NCI-H187 (cell line): ENCODE measurements at regions not wholly inside any gene's neighbourhood (a gene's known extent, or its start where the extent isn't known, plus 50 kb on each side); places are given as distances from the start of the nearest gene placed in this dataset.
"Not testable (repeated sequence)": the region's sequence is repeated elsewhere in the genome, so short reads cannot be mapped to it uniquely, and the experiment has no call there.

Source experiments
- DNase-seq, 2 experiments: peaks; one replicate each; lab custom pipeline; 2025; lab: John Stamatoyannopoulos, UW

DNA sequence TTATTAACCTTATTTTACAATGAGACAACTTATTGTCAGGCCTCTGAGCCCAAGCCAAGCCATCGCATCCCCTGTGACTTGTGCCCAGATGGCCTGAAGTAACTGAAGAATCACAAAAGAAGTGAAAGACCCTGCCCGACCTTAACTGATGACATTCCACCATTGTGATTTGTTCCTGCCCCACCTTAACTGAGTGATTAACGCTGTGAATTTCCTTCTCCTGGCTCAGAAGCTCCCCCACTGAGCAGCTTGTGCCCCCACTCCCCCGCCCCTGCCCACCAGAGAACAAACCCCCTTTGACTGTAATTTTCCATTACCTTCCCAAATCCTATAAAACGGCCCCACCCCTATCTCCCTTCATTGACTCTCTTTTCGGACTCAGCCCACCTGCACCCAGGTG is 224.0 kb upstream of the DUSP10 start:
- not testable (repeated sequence) for DNase-seq

DNA sequence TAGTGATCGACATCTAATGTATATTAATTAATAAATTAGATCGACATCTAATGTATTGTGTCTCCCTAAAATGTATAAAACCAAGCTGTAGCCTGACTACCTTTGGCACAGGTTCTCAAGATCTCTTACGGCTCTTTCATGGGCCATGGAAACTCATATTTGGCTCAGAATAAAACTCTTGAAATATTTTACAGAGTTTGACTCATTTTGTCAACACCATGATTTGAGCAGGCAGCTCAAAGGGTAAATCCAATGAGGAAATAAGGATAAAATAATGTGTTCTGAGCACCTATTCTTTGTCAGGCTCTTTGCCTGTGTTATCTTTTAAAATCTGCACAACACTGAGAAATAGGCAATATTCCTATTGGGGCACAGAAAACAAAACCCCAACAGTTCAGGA is 223.4 kb upstream of the DUSP10 start:
- DNase-seq, result no peak

DNA sequence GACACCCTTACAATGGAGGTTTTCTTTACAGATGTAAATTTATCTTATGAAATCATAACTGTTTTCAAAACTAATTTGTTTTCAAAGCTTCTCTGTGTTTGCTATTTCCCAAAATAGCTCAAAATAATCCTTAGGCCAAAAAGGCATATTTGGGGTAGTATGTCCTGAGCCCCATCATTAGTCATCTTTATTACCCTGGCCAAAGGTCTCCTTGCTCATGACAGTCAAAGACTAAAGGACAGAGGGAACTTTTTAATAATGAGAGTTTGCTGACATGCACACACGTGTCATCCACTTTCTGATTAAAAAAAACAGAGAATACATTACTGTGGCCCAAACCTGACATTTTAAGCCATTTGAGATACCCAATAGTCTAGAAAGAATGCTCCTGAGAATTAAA is 221.9 kb upstream of the DUSP10 start:
- no peak for DNase-seq

DNA sequence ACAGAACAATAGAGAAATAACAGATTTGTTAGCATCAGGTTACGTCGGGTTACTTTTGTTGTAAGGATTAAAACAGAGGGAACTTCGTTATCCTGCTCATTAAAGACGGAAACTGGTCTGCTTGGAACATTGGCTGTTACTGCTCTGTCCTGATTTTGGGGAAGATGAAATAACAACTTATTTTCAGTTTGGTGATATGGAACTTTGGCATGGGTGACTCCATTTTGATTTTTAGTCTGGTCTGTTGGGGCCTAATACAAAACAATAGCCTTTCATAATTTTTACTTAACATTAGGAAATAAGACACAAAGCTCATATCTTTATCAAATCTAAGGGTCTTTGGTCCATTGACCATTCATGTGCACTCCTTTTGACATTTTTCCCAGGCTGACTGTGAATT is 220.5 kb upstream of the DUSP10 start:
- no peak for DNase-seq

DNA sequence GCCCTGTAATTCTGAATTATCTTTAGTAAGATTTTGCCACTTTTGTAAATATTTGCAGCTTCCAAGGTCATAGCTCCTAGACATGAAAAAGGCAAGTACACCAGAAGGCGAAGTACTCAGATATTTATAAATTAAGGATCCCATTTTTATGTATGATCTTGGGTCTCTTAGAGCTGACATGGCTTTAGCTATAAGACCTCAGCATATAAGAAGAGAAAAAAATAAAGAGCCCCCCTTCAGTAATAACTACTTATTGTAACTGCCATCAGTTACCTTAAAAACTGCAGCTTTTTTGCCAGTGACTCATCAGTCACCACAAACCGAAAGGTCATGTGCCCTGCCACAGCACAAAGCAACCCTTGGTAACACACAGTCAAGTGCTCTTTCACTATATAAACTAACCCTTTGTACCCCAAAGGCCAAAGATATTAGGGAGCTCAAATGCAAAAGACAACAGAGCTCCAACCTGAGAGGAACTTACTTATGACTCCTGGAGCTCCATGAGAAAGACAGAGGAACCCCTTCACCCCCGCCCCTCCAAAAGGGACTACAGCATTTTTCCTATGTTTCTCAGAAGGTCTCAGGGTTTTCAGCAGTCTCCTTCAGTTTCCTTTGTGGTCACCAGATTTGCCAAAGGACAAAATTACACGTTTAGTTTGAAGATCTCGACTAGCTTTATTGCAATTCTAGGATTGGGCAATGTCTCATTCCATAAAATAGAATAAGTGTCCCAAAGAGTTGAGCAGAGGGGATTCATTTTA is 219.8 kb upstream of the DUSP10 start:
- no peak for DNase-seq

DNA sequence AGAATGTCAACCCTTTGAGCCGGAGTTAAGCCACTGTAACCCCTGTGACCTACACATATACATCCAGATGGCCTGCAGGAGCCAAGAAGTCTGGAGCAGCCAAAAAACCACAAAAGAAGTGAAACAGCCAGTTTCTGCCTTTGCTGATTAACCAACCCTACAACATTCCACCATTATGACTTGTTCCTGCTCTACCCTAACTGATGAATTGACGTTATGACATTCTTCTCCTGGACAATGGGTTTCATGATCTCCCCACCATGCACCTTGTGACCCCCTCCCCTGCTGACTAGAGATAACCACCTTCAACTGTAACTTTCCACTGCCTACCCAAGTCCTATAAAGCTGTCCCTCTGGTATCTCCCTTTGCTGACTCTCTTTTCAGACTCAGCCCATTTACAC is 216.3 kb upstream of the DUSP10 start:
- not testable (repeated sequence) for DNase-seq

DNA sequence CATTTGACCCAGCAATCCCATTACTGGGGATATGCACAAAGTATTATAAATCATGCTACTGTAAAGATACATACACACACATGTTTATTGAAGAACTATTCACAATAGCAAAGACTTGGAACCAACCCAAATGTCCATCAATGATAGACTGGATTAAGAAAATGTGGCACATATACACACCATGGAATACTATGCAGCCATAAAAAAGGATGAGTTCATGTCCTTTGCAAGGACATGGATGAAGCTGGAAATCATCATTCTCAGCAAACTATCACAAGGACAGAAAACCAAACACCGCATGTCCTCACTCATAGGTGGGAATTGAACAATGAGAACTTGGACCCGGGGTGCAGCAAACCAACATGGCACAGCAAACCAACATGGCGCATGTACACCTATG is 215.5 kb upstream of the DUSP10 start:
- DNase-seq, result not testable (repeated sequence)

DNA sequence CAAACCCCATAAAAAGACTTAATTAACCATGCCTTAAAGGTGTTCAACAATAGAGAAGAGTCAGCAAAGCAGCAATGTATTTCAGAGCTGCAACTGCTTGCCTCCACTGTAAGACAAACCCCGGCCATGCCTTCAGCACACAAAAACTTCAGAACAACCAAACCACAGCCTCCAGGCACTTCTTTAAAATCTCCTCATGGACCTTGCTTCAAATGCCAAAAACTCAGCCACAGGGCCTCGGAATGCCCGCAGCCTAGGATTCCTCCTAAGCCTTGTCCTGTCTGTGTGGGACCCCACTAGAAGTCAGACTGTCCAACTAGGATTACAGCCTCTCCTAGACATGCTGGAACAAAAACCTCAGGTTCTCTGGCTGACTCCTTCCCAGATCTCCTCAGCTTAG is 208.1 kb upstream of the DUSP10 start:
- no peak for DNase-seq

DNA sequence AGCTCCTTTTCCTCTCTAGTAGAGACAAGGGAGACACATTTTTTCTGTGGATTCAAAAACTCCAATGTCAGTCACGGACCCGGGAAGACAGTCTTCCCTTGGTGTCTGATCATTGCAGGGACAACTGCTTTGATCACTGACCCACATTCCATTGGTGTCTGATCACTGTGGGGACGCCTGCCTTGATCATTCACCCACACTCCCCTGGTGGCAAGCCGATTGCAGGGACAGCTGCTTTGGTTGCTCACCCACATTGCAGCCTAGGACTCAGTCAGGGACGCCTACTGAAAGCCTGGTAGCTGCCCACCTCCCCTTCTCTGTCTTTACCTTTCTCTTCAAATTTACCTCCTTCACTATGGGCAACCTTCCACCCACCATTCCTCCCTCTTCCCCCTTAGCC is 206.6 kb upstream of the DUSP10 start:
- DNase-seq, result no peak

DNA sequence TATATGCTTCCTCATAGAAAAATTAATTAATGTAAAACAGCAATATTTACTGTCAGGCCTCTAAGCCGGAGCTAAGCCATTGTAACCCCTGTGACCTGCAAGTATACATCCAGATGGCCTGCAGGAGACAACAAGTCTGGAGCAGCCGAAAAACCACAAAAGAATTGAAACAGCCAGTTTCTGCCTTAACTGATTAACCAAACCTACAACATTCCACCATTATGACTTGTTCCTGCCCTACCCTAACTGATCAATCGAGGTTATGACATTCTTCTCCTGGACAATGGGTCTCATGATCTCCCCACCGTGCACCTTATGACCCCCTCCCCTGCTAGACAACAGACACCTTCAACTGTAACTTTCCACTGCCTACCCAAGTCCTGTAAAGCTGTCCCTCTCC is 205.8 kb upstream of the DUSP10 start:
- no peak for DNase-seq

DNA sequence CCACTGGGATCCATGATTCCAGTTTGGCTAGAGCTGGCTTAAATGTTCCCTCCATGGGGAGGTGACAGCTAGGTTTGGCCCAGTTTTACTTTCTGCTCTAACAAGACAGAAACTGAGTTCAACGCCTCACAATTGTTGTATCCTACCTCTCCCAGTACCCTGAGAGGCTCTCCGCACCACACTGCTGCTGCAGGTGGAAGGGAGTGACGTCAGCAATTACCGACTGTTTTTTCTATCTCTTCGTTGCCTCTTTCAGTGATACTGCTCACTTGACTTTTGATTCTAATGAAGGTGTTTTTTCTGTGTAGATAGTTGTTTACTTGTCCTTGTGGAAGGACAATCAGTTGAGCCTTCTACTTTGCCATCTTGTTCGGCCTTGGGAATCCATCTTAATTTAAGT is 204.9 kb upstream of the DUSP10 start:
- no peak for DNase-seq

DNA sequence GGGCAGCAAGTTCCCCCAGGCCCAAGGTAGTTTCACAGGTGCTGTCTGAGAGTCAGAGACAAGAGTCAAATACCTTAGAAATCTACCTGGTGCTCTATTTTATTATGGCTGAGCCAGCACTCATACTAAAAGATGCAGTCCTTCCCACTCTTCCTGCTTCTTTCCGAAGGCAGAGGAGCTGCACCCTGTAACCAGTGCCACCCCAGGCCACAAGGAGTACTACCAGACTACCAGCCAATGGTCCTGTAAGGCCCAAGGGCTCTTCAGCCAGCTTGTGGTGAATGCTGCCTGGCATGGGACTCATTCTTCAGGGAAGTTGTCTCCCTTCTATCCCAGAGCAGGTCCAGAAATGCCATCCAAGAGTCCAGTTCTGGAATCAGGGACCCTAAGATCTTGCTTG is 203.8 kb upstream of the DUSP10 start:
- DNase-seq, result no peak

DNA sequence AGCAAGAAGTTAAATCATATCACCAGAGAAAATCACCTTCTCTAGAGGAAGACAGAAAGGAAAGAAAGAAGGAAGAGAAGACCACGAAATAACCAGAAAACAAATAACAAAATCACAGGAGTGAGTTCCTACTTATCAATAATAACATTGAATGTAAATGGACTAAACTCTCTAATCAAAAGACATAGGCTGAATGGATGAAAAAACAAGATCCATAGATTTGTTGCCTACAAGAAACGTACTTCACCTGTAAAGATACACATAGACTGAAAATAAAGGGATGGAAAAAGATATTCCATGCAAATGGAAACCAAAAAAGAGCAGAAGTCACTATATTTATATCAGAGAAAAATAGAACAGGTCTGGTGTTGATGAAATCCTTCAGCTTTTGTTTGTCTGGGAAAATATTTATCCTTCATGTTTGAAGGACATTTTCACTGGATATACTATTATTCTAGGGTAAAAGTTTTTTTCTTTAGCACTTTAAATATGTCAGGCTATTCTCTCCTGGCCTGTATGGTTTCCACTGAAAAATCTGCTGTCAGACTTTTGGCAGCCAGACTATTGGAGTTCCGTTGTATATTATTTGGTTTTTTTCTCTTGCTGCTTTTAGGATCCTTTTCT is 202.5 kb upstream of the DUSP10 start:
- no peak for DNase-seq

DNA sequence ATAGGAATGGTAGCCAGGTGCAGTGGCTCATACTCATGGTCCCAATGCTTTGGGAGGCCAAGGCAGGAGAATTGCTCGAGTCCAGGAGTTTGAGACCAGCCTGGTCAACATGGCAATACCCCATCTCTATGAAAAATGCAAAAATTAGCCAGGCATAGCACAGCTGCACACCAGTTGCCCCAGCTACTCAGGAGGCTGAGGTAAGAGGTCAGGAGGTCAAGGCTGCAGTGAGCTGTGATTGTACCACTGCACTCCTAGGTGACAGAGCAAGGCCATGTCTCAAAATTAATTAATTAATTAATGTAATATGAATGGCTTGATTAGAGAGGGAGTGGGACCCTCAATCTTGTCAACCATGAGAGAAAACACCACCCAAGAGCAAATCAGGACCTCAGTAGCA is 198.7 kb upstream of the DUSP10 start:
- DNase-seq, result no peak

DNA sequence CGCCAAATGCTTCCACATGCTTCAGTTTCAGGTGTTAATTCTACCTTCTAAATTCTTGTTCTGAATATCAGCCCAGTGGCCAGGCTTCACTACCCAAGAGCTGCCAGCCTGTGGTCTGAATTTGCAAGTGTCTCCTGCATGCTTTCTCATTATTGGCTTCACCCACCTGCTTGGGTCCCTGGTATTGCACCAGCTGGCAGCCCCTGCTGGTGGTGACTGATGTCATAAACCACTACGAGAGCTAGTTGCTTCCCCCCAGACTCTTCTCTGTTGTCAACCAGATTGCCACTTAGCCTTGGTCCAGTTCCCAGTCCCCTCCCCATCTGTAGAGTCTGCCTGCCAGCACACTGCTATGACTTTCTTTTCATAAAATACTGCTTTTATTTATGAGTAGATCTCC is 197.7 kb upstream of the DUSP10 start:
- no peak for DNase-seq

DNA sequence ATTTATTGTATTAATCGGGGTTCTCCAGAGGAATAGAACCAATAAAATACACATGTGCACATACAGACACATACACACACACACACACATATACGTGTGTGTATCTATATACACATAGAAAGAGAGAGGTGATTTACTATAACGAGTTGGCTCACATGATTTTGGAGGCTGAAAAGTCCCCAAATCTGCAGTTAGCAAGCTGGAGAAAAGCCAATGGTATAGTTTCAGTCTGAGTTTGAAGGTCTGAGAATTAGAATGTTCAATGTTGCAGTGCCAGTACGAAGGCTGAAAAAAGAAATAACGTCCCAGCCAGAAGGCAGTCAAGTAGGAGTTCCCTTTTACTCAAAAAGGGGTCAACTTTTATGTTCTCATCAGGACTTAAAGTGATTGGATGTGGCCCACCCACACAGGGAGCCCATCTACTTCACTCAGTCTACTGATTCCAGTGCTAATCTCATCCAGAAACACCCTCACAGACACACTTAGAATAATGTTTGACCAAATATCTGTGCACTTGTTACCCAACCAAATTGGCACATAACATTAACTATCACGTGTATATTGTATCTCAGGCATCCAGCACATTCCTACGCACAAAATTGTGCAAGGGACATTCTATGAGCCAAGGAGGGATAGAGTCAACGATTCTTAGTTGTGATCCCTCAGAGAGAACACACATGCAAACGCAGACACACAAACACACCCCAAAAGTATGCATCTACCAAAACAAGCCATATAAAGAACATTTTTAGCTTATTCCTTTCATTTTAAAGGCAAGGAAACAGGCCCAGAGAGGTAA is 195.5 kb upstream of the DUSP10 start:
- no peak for DNase-seq

DNA sequence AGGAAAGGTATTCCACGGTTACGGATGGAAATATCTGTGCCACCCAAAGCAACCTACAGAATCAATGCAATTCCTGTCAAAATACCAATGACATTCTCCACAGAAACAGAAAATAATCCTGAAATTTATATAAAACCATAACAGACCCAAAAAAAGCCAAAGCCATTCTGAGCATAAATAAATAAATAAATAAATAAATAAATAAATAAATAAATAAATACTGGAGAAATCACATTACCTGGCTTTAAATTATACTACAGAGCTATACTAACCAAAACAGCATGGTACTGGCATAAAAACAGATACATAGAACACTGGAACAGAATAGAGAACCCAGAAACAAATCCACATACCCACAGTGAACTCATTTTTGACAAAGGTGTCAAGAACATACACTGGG is 191.9 kb upstream of the DUSP10 start:
- DNase-seq, result no peak

DNA sequence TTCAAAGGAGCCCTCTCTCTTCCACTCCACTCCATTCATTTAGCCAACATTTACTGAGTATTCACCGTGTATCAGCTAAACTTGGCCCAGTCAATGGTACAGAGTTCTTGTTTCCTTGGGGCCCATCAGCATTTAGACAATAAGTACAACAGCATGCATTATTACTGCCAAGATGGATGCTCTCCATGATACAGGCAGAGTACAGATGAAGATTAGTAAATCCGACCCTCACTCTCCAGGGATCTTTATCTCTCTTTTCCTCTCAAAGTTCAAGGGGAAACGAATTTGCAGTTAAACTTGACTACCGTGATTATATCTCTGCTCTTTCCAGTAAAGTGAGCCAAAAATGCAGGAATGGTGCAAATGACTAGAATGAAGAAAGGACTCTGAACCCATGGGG is 184.6 kb upstream of the DUSP10 start:
- no peak for DNase-seq

DNA sequence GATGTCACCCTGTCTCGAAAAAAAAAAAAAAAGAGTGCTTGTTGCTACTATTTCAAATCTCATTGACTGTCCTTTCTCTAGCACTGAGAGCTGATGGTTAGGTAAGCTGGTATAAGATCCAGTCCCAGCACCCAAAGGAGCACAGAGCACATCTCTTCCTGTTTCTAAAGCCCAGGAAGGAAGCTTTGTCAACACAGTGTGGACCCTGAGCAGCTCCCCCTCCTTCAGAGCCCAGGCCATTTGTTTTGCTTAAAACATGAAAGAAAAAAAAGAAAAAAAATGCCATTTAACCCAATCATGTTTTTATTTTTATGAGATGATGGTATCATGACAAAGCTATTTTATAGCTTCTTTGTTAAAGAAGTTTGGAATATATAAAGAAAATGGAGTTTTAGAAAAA is 184.1 kb upstream of the DUSP10 start:
- DNase-seq, result no peak

DNA sequence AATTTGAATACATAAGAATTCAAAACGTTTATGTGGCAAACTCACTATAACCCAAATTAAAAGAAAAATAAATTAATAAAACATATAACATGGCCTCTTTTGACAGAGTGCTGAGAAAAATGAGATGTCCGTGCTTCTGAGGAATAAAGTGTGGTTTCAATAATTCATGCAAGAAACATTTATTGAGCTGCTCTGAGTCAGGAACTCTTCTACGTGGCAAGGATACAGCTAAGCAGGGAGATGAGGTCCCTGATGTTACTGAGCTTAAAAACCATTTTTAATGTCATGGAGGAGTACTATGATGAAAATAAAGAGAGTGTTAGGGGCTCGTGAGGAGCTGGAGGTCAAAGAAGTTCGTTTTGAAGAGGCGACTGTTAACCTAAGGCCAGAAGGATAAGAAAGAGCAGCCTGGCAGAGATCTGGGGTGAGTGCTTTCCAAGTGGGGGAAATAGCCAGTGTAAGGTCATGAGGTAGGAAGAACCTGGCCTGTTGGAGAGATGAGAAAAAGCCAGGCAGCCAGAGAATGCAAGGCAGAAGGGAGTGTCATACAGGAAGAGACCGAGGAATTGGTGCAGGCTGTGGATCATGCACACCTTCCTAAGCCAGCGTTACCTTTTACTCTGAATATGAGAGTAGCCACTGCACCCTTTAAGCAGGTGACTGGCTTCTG is 182.2 kb upstream of the DUSP10 start:
- no peak for DNase-seq

DNA sequence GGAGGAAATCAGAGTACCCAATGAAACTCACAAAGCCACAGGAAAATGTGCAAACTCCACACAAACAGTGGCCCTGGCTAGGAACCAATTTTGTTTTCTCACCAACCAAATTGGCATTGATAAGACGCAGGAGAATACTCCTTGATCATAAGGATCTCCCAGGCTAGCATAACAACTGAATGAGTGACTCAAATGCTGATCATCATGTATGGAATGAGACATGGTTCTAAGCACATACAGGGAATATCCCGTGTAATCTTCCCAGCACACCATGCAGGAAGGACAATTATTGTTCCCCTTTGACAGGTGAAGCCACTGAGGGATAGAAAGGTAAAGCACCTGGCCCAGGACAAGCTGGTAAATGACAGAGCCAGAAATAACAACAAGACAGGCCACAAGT is 180.0 kb upstream of the DUSP10 start:
- no peak for DNase-seq

DNA sequence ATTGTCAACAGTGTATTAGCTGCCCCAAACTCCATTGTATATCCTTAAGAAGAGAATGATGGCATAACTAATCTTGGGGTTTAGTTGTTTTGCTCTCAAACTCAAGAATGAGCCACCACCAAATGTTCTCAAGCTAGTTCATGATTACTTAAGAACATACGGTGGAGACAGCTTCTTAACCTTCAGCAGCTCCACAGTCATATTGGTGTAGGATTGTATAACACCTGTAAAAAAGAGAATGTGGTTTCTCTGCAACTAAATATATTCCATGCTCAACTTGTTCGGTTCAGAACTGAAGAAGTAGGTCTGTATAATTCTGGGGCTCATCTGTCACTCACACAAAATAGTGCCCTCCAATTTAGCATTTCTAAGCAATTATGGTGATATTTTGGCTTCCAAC is 177.9 kb upstream of the DUSP10 start:
- no peak for DNase-seq

DNA sequence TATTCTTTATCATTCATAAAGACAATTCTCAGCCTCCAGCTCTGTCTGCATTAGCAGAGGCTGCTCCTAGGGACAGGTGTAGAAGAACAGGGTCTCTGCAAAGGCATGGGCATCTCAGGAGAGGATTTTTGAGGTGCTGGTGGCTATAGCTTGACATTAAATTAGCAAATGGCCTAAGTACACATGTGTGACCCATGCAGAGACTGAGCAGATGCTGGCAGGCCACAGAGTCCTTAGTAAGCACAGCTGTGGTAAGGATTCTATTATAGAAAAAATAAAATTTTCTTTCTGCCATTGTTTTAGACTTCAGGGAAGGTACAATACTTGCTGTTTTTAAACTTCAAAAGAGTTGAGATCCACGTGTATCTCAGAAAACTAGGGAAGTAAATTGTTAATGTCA is 177.5 kb upstream of the DUSP10 start:
- DNase-seq, result no peak
